ENCODE measurements at regions not wholly inside any gene's neighbourhood (a gene's known extent, or its start where the extent isn't known, plus 50 kb on each side); places are given as distances from the start of the nearest gene placed in this dataset.

GRCh38 chr15:98263787-98264186 lies 303.3 kb downstream of the ARRDC4 start:
- TF ChIP-seq CTCF (IDR thresholded peaks at IDR 0.05 in 8 of 11, conservative IDR thresholded peaks at IDR 0.05 in 3 of 11) (no peak), POLR2A (IDR thresholded peaks at IDR 0.05) (no peak)

All from spleen (tissue), 7 donors.